DND-41 (cell line): ENCODE measurements at regions not wholly inside any gene's neighbourhood (a gene's known extent, or its start where the extent isn't known, plus 50 kb on each side); places are given as distances from the start of the nearest gene placed in this dataset.
A peak's percentile ranks its signal among the peaks of the same experiment; 100 is the strongest.

Source experiments
- ATAC-seq: fragments of 200-7000 bp; cut with Tn5 transposase; 3 replicates; pipeline ENCODE4 v1.9.1; 2021; ENCODE audit warnings: low read depth; ENCODE audit not compliant: insufficient read depth
- DNase-seq: peaks from one replicate; pipeline ENCODE4 v3.0.0-alpha.2; 2020
- H2AFZ ChIP-seq: 2 replicates; pipeline ENCODE4 v1.6.0; 2012; ENCODE audit warnings: low read depth, low read length
- H3K27ac ChIP-seq: 2 replicates; pipeline ENCODE4 v1.5.1; 2012; ENCODE audit warnings: low read length, inconsistent platforms
- H3K27me3 ChIP-seq: fragments of 200-600 bp; sonication (generic); 2 replicates; pipeline ENCODE4 v1.6.0; 2012; ENCODE audit warnings: low read length, mild to moderate bottlenecking, inconsistent platforms; ENCODE audit not compliant: insufficient read depth, poor library complexity
- H3K36me3 ChIP-seq: 2 replicates; pipeline ENCODE4 v1.5.1; 2012; ENCODE audit warnings: low read length, inconsistent platforms; ENCODE audit not compliant: insufficient read depth
- H3K4me1 ChIP-seq: 2 replicates; pipeline ENCODE4 v1.5.1; 2012; ENCODE audit warnings: mild to moderate bottlenecking, low read length; ENCODE audit not compliant: insufficient read depth
- H3K4me2 ChIP-seq: 2 replicates; pipeline ENCODE4 v1.6.0; 2012; ENCODE audit warnings: mild to moderate bottlenecking, moderate library complexity, low read length, inconsistent platforms; ENCODE audit not compliant: insufficient read depth
- H3K4me3 ChIP-seq, 2 experiments: fragments of 200-600 bp in 1 of 2; shearing (Covaris generic) in 1 of 2; 2 replicates each; pipeline ENCODE4 v1.5.1; 2012 to 2016; ENCODE audit warnings: inconsistent platforms in 2 of 2, low read length in 2 of 2, mild to moderate bottlenecking in 2 of 2, low read depth in 1 of 2, moderate library complexity in 1 of 2
- H3K79me2 ChIP-seq: 2 replicates; pipeline ENCODE4 v1.6.0; 2012; ENCODE audit warnings: low read length, inconsistent platforms; ENCODE audit not compliant: insufficient read depth
- H3K9ac ChIP-seq: 2 replicates; pipeline ENCODE4 v1.6.0; 2012; ENCODE audit warnings: low read depth, mild to moderate bottlenecking, inconsistent platforms, low read length, moderate library complexity
- H3K9me3 ChIP-seq: 2 replicates; pipeline ENCODE4 v1.5.1; 2012; ENCODE audit warnings: low read length, moderate library complexity, mild to moderate bottlenecking, inconsistent platforms; ENCODE audit not compliant: insufficient read depth, severe bottlenecking
- H4K20me1 ChIP-seq: 2 replicates; pipeline ENCODE4 v1.6.0; 2012; ENCODE audit warnings: low read length; ENCODE audit not compliant: insufficient read depth
- EZH2 ChIP-seq: IDR thresholded peaks from 3 replicates; pipeline ENCODE4 v1.6.1; 2012; ENCODE audit warnings: borderline replicate concordance, low read depth, mild to moderate bottlenecking, moderate library complexity, low read length, inconsistent platforms; ENCODE audit not compliant: severe bottlenecking
- TF ChIP-seq, protein P1 (sequence below): IDR thresholded peaks from 2 replicates; pipeline ENCODE4 v1.5.1; 2012; ENCODE audit warnings: borderline replicate concordance, low read length, moderate library complexity, mild to moderate bottlenecking; ENCODE audit not compliant: poor library complexity, severe bottlenecking; ENCODE audit errors: extremely low read depth

DNA sequence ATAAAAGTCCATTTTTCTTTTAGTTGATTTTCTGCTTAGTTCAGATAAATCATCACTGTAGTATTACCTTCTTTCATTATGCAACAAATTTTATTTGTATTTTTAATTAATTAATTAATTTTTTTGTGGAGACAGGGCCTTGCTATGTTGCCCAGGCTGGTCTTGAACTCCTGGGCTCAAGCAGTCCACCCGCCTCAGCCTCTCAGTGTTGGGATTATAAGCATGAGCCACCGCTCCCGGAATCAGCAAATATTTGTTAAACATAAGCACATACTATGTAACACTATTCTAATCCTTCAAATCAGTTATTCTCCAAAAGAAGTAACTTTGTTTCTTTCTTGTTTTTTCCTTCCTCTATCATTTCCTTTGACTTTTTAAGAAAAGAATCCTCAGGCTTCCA, 584.8 kb upstream of the ANKRD30A start:
- Histone ChIP-seq H3K27me3 (no peaks in the 10 kb centered on the region), H3K9me3 (no peaks in the 10 kb centered on the region), H3K9ac (no peak overlapping the region), H3K36me3 (no peaks in the 10 kb centered on the region), H3K4me3 (no peak overlapping the region), H3K4me1 (peaks cover 8% of the 10 kb centered on the region), H3K79me2 (no peaks in the 10 kb centered on the region), H3K27ac (no peak overlapping the region), H4K20me1 (no peaks in the 10 kb centered on the region), H2AFZ (no peak overlapping the region), H3K4me2 (no peak overlapping the region)
- TF ChIP-seq EZH2: no peak
- TF ChIP-seq, protein P1, sequence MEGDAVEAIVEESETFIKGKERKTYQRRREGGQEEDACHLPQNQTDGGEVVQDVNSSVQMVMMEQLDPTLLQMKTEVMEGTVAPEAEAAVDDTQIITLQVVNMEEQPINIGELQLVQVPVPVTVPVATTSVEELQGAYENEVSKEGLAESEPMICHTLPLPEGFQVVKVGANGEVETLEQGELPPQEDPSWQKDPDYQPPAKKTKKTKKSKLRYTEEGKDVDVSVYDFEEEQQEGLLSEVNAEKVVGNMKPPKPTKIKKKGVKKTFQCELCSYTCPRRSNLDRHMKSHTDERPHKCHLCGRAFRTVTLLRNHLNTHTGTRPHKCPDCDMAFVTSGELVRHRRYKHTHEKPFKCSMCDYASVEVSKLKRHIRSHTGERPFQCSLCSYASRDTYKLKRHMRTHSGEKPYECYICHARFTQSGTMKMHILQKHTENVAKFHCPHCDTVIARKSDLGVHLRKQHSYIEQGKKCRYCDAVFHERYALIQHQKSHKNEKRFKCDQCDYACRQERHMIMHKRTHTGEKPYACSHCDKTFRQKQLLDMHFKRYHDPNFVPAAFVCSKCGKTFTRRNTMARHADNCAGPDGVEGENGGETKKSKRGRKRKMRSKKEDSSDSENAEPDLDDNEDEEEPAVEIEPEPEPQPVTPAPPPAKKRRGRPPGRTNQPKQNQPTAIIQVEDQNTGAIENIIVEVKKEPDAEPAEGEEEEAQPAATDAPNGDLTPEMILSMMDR: no peak
- DNase-seq (no peak), ATAC-seq (no peak)

DNA sequence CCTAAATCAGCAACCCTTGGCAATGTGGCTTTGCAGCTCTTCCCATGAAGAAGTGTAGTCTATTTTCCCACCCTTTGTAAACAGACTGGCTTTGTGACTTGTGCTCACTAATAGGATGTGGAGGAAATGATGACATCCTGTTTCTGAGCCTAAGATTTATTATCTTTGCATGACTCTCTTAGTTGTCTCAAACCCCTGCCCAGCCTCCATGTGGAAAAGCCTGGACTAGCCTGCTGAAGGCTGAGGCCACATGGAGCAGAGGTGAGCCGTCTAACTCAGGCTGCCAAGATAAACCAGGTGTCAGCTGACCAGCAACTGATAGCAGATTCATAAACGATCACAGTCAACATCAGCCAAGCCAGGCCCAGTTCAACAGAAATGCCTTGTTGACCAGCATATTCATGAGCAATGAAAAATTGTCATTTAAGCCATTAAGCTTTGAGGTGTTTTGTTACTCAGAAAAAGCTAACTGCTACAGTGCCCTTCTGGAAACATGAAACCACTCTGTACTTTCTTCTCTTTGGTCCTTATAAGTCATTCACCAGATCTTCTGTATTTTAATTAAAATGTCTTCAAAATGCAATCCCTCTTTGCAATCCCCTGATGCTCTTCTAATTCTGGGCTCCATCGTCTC, 586.3 kb upstream of the ANKRD30A start:
- no peak for TF ChIP-seq EZH2
- TF ChIP-seq, protein P1: no peak
- DNase-seq: no peak
- ATAC-seq: no peak
- Histone ChIP-seq H3K4me3 (no peak overlapping the region), H2AFZ (peak overlapping the region; percentile 53; the same call in 1 of the 2 replicates), H3K27ac (no peak overlapping the region; the same call in 1 of the 2 replicates), H3K36me3 (no peaks in the 10 kb centered on the region), H3K4me1 (peaks cover 8% of the 10 kb centered on the region), H3K9ac (no peak overlapping the region), H4K20me1 (no peaks in the 10 kb centered on the region), H3K4me2 (no peak overlapping the region), H3K79me2 (no peaks in the 10 kb centered on the region), H3K9me3 (no peaks in the 10 kb centered on the region), H3K27me3 (no peaks in the 10 kb centered on the region)

DNA sequence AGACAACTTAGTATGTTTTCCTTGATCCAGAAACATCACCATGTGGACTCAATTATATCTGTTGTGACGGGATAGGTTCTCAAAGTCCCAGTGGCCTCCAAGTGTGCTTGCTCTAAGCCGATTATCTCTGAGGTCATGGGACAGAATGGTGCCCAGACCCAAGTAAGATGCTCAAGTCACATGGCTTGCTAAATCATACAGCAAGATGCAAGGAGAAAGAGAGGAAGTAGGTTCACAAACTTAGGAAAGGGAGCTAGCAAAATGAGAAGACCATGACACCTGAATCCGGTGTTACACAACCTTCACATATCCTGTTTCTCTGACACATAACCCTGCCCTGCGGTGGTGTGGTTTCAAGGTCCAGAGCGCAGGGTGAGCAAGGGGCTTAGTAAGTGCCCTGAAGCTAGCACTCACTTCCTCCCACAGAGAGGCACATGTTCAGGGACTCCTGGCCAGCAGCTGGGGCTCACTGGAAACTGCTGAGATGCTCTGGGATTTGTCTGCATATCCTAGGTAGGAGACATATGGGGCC, 590.9 kb upstream of the ANKRD30A start:
- Histone ChIP-seq H2AFZ (no peak overlapping the region; the same call in 1 of the 2 replicates), H3K79me2 (no peaks in the 10 kb centered on the region), H4K20me1 (no peaks in the 10 kb centered on the region), H3K9ac (no peak overlapping the region), H3K36me3 (no peaks in the 10 kb centered on the region), H3K27ac (no peak overlapping the region), H3K4me3 (no peak overlapping the region), H3K27me3 (no peaks in the 10 kb centered on the region), H3K9me3 (peaks cover 3% of the 10 kb centered on the region), H3K4me1 (peaks cover 8% of the 10 kb centered on the region), H3K4me2 (no peak overlapping the region)
- TF ChIP-seq, protein P1: no peak
- no peak for TF ChIP-seq EZH2
- no peak for DNase-seq
- ATAC-seq: no peak
